Transverse colon (tissue), 4 donors: ENCODE measurements at regions not wholly inside any gene's neighbourhood (a gene's known extent, or its start where the extent isn't known, plus 50 kb on each side); places are given as distances from the start of the nearest gene placed in this dataset.

Source experiments
- DNase-seq: peaks from one replicate; pipeline ENCODE4 v3.0.0-alpha.2; 2019
- H3K27ac ChIP-seq, 4 donors: fragments of 200-600 bp; sonication (generic); 2 replicates each; pipeline ENCODE4 v1.5.1; 2016 to 2018; ENCODE audit warnings: inconsistent platforms in 4 of 4
- H3K27me3 ChIP-seq: fragments of 200-600 bp; sonication (generic); 2 replicates; pipeline ENCODE4 v1.5.1; 2017; ENCODE audit warnings: inconsistent platforms
- H3K36me3 ChIP-seq, 4 donors: fragments of 200-600 bp; sonication (generic); 2 replicates each; pipeline ENCODE4 v1.5.1; 2017 to 2019; ENCODE audit warnings: inconsistent platforms in 4 of 4
- H3K4me1 ChIP-seq, 4 donors: fragments of 200-600 bp; sonication (generic); 2 replicates each; pipeline ENCODE4 v1.5.1; 2017 to 2020; ENCODE audit warnings: inconsistent platforms in 4 of 4
- H3K4me3 ChIP-seq, 4 donors: fragments of 200-600 bp; sonication (generic); 1 replicate in 1 of 4; 2 replicates in 3 of 4; pipeline versions ENCODE4 v1.5.1 to v1.6.1; 2017 to 2019; ENCODE audit warnings: inconsistent platforms in 4 of 4
- H3K9me3 ChIP-seq, 2 donors: fragments of 200-600 bp; sonication (generic); 2 replicates each; pipeline ENCODE4 v1.5.1; 2017 to 2019; ENCODE audit warnings: inconsistent platforms in 2 of 2
- CTCF ChIP-seq, 5 experiments: fragments of 200-600 bp in 3 of 5; fragments of 450-650 bp in 2 of 5; sonication (generic) in 3 of 5; IDR thresholded peaks; 1 replicate in 2 of 5; 2 replicates in 3 of 5; pipeline ENCODE4 v1.5.1; 2016 to 2017; ENCODE audit warnings: antibody characterized with exemption in 5 of 5, inconsistent platforms in 3 of 5, mild to moderate bottlenecking in 2 of 5, moderate library complexity in 1 of 5
- EP300 ChIP-seq: sonication (generic); formaldehyde crosslinking; IDR thresholded peaks from one replicate; pipeline ENCODE4 v1.6.1; 2017; ENCODE audit warnings: antibody characterized with exemption, low read depth
- POLR2A ChIP-seq: fragments of 450-650 bp; IDR thresholded peaks from one replicate; pipeline ENCODE4 v1.6.1; 2016; ENCODE audit warnings: antibody characterized with exemption, mild to moderate bottlenecking, moderate library complexity
- POLR2AphosphoS5 ChIP-seq, 3 donors: sonication (generic); formaldehyde crosslinking; IDR thresholded peaks; one replicate each; pipeline ENCODE4 v1.6.1; 2016; ENCODE audit warnings: antibody characterized with exemption in 3 of 3
- WGBS, 2 donors: methylation state at CpG; one replicate each; pipeline ENCODE4 v1.1.5; 2018; ENCODE audit warnings: low coverage in 1 of 2; 5-methylcytosine and 5-hydroxymethylcytosine counted together
- in situ Hi-C, 4 donors: fragments of 200-750 bp; cut with MboI; loops; one replicate each; pipeline versions ENCODE4 v1.15.0 to v1.15.1; 2017; ENCODE audit warnings: low sequenced_read_pairs in 3 of 4, low pct_ligation_motif_present in 1 of 4, low pct_unique_long_range_greater_than_20kb in 1 of 4
- intact Hi-C: fragments of 100-400 bp; cut with DNase I; formaldehyde crosslinking; loops from one replicate; pipeline ENCODE4 v1.15.1; 2023; ENCODE audit warnings: low total_unique reads

GRCh38 chr18:65651192-65651591 is 99.6 kb upstream of the CDH7 start:
- no peak for TF ChIP-seq POLR2AphosphoS5 (IDR thresholded peaks at IDR 0.05)
- TF ChIP-seq POLR2A = no peak
- TF ChIP-seq EP300 = no peak
- in situ Hi-C loops (no loop called here), intact Hi-C loops (no loop called here)
- no peaks in the 10 kb centered on the region for H3K36me3 ChIP-seq
- no peak for DNase-seq
- no peaks in the 10 kb centered on the region for H3K4me1 ChIP-seq
- no peaks in the 10 kb centered on the region for H3K27me3 ChIP-seq
- H3K27ac ChIP-seq = no peak overlapping the region
- H3K4me3 ChIP-seq = no peak overlapping the region
- WGBS, 2 donors = 68 to 82% methylated on average over 1 to 4 of the region's 4 CpGs
- H3K9me3 ChIP-seq = peaks cover 4 to 7% of the 10 kb centered on the region in 2 donors

DNA sequence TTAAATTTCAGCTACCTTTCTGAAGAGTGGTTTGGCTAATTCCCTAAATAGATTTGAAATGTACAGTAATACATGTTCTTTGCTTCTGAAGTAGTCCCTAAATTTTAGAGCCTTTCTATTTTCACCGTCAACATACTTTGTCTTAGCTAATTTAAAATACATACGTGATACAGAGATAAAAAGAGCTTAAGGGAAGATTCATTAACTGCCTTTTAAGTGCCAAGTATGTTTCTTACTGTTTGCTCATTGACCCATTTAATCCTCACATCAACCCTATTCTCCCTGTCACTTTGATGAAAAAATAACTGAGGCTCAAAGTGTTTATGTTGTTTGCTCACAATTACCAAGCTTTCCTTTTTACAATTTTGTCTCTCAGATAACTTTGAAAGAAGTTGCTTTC is 118.6 kb upstream of the CDH7 start:
- Histone ChIP-seq H3K36me3 (no peaks in the 10 kb centered on the region), H3K4me1 (no peaks in the 10 kb centered on the region), H3K27ac (no peak overlapping the region), H3K4me3 (no peak overlapping the region), H3K9me3 (no peaks in the 10 kb centered on the region), H3K27me3 (no peaks in the 10 kb centered on the region)
- TF ChIP-seq POLR2A (no peak), CTCF (IDR thresholded peaks at IDR 0.05) (no peak), POLR2AphosphoS5 (IDR thresholded peaks at IDR 0.05) (no peak), EP300 (no peak)
- in situ Hi-C loops = no loop called here
- DNase-seq = no peak
- 81 to 85% methylated on average over 2 of the region's 2 CpGs for WGBS, 2 donors
- intact Hi-C loops = no loop called here

- no peaks in the 10 kb centered on the region for H3K36me3 ChIP-seq
- intact Hi-C loops = no loop called here
- DNase-seq = no peak
- 78 to 82% methylated on average over 1 of the region's 1 CpG for WGBS, 2 donors
- no peak overlapping the region for H3K27ac ChIP-seq
- TF ChIP-seq CTCF (IDR thresholded peaks at IDR 0.05) (no peak), POLR2AphosphoS5 (IDR thresholded peaks at IDR 0.05) (no peak), EP300 (no peak), POLR2A (no peak)
- in situ Hi-C loops = no loop called here
- no peaks in the 10 kb centered on the region for H3K4me1 ChIP-seq
- H3K27me3 ChIP-seq = no peaks in the 10 kb centered on the region
- no peaks in the 10 kb centered on the region for H3K9me3 ChIP-seq
- H3K4me3 ChIP-seq = no peak overlapping the region
Observed at GRCh38 chr18:65631766-65632165, 119.0 kb upstream of the CDH7 start.

DNA sequence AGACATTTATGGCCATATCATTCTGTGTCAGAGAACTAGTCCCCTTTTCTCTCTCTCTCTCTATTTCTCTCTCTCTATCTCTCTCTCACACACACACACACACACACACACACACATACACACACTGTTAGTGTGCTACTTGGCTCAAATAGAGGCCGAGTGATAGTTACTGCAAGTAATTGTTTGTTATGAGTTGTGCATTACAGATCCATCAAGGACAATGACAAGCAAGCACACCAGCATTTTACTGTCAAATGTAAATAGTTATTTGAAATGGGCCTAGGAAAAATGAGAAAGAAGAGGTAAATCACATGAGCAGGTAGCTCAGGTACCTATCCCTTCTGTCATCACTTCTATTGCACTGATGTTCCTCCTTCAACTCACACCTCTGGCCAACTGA is 122.4 kb upstream of the CDH7 start:
- Histone ChIP-seq H3K27me3 (no peaks in the 10 kb centered on the region), H3K9me3 (no peaks in the 10 kb centered on the region), H3K27ac (no peak overlapping the region), H3K4me1 (no peaks in the 10 kb centered on the region), H3K4me3 (no peak overlapping the region), H3K36me3 (no peaks in the 10 kb centered on the region)
- DNase-seq = no peak
- in situ Hi-C loops (no loop called here), intact Hi-C loops (no loop called here)
- whole genome bisulfite sequencing, 2 donors = 77 to 80% methylated on average over 1 of the region's 1 CpG
- TF ChIP-seq POLR2A = no peak
- TF ChIP-seq CTCF (IDR thresholded peaks at IDR 0.05) = no peak
- no peak for TF ChIP-seq POLR2AphosphoS5 (IDR thresholded peaks at IDR 0.05)
- no peak for TF ChIP-seq EP300

GRCh38 chr18:65623676-65624075 is 127.1 kb upstream of the CDH7 start:
- 56 to 66% methylated on average over 2 to 6 of the region's 6 CpGs for WGBS, 2 donors
- Histone ChIP-seq H3K27ac (no peak overlapping the region), H3K27me3 (no peaks in the 10 kb centered on the region)

More at GRCh38 chr18:65623676-65624075, 127.1 kb upstream of the CDH7 start:
- Histone ChIP-seq H3K4me3 (no peak overlapping the region), H3K36me3 (no peaks in the 10 kb centered on the region), H3K9me3 (no peaks in the 10 kb centered on the region), H3K4me1 (no peaks in the 10 kb centered on the region)
- intact Hi-C loops = no loop called here
- in situ Hi-C loops = no loop called here
- no peak for DNase-seq
- TF ChIP-seq POLR2AphosphoS5 (IDR thresholded peaks at IDR 0.05) (no peak), POLR2A (no peak), EP300 (no peak), CTCF (IDR thresholded peaks at IDR 0.05) (no peak)
